WERI-Rb-1 (cell line): ENCODE measurements at regions not wholly inside any gene's neighbourhood (a gene's known extent, or its start where the extent isn't known, plus 50 kb on each side); places are given as distances from the start of the nearest gene placed in this dataset.

Source experiments
- DNase-seq: peaks from one replicate; pipeline ENCODE4 v3.0.0-alpha.2; 2020
- H3K27ac ChIP-seq: fragments of 250-450 bp; sonication (Bioruptor Pico); 2 replicates; pipeline ENCODE4 v1.5.1; 2020; ENCODE audit warnings: mild to moderate bottlenecking, moderate library complexity
- H3K27me3 ChIP-seq: fragments of 250-450 bp; sonication (Bioruptor Pico); 2 replicates; pipeline ENCODE4 v1.5.1; 2021; ENCODE audit warnings: mild to moderate bottlenecking, low read depth, moderate library complexity; ENCODE audit not compliant: insufficient read depth, severe bottlenecking
- H3K36me3 ChIP-seq: fragments of 250-450 bp; sonication (Bioruptor Pico); 2 replicates; pipeline ENCODE4 v1.5.1; 2020; ENCODE audit warnings: mild to moderate bottlenecking, moderate library complexity
- H3K4me3 ChIP-seq: 2 replicates; pipeline ENCODE4 v1.5.1; 2011; ENCODE audit warnings: low read depth, mild to moderate bottlenecking, control low read depth, low read length
- H3K9me3 ChIP-seq: fragments of 250-450 bp; sonication (Bioruptor Pico); 2 replicates; pipeline ENCODE4 v1.5.1; 2021; ENCODE audit warnings: mild to moderate bottlenecking, moderate library complexity; ENCODE audit not compliant: severe bottlenecking
- CTCF ChIP-seq: IDR thresholded peaks from 2 replicates; pipeline ENCODE4 v1.5.1; 2011; ENCODE audit warnings: low read depth, mild to moderate bottlenecking, control low read depth, inconsistent platforms, low read length

DNA sequence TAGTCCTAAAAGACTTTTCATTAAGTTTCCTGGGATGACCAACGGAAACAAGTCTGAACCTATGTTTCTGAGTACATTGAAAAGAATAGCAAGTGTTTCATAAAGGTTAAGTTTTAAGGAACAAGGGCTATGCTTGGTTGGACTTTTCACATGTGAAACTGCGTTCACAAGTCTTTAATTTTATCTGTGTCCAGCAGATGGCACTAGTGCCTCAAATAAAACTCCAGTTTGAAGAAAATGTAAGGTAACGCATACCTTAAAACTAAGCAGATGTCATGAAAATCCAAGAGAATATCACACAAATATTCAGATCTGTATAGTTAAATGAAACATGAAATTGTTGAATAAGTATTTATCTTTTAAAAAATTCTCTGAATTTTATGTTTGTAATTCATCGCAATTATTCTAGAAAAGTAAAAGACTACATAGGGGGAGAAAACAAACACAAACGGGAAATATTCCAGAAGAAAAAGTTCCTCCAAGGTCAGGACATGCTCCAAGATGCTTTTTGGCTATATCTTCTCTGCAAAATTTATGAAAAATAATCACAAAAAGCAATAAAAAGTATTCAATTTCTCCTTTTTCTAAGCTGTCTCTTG, 89.6 kb upstream of the MAD2L1 start:
- Histone ChIP-seq H3K27me3 (no peaks in the 10 kb centered on the region), H3K36me3 (no peaks in the 10 kb centered on the region), H3K4me3 (no peak overlapping the region), H3K9me3 (no peaks in the 10 kb centered on the region), H3K27ac (no peak overlapping the region)
- TF ChIP-seq CTCF = peak; percentile 56
- peak; percentile 42 for DNase-seq

GRCh38 chr4:120155287-120155686, 88.6 kb upstream of the MAD2L1 start:
- DNase-seq = no peak
- Histone ChIP-seq H3K36me3 (no peaks in the 10 kb centered on the region), H3K27me3 (no peaks in the 10 kb centered on the region), H3K9me3 (no peaks in the 10 kb centered on the region), H3K4me3 (no peak overlapping the region), H3K27ac (no peak overlapping the region)
- no peak for TF ChIP-seq CTCF

DNA sequence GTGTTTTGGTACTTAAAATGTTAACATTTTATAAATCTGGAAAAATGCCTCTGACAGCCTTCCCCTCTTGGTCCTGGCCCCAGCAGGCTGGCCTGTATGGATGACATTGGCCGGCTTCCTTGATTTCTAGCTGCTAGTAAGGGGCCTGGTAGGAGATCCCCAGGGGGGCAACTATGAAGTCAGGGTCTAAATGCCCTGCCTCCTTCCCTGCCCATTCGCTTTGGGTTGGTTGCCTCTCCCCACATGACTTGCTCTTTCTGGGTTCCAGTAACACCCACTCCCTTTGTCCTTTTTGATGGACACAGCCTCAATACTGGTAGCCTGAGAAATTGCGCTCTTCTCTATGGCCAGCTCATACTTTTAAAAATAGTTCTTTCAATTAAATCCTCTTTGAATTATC, 78.0 kb upstream of the MAD2L1 start:
- Histone ChIP-seq H3K4me3 (no peak overlapping the region), H3K27me3 (no peaks in the 10 kb centered on the region), H3K27ac (no peak overlapping the region), H3K36me3 (no peaks in the 10 kb centered on the region), H3K9me3 (no peaks in the 10 kb centered on the region)
- no peak for DNase-seq
- TF ChIP-seq CTCF = no peak

GRCh38 chr4:120144041-120144440, 77.4 kb upstream of the MAD2L1 start:
- no peak for TF ChIP-seq CTCF
- H3K27ac ChIP-seq = no peak overlapping the region
- no peaks in the 10 kb centered on the region for H3K36me3 ChIP-seq
- H3K4me3 ChIP-seq = no peak overlapping the region
- H3K9me3 ChIP-seq = no peaks in the 10 kb centered on the region
- DNase-seq = no peak
- H3K27me3 ChIP-seq = no peaks in the 10 kb centered on the region

DNA sequence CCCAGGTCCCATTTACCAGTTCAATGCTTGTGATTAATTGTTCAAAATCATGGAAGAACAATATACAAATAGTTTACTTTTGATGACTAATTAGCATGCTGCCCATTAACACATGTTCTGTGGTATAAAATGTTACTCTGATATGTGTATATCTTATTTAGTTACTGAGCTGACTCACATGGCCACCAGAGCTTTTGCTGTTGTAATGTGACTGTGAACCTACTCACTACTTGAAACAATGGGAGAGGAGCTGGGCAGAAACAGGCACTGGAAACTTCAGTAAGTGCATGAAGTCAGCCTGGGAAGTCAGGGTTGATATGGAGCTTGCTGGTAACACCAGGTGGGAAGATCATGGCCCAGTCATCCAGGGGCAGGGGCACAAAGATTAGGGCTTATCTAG, 72.7 kb upstream of the MAD2L1 start:
- H3K4me3 ChIP-seq = no peak overlapping the region
- TF ChIP-seq CTCF = no peak
- H3K36me3 ChIP-seq = no peaks in the 10 kb centered on the region
- no peak overlapping the region for H3K27ac ChIP-seq
- DNase-seq = no peak
- H3K9me3 ChIP-seq = no peaks in the 10 kb centered on the region
- no peaks in the 10 kb centered on the region for H3K27me3 ChIP-seq

DNA sequence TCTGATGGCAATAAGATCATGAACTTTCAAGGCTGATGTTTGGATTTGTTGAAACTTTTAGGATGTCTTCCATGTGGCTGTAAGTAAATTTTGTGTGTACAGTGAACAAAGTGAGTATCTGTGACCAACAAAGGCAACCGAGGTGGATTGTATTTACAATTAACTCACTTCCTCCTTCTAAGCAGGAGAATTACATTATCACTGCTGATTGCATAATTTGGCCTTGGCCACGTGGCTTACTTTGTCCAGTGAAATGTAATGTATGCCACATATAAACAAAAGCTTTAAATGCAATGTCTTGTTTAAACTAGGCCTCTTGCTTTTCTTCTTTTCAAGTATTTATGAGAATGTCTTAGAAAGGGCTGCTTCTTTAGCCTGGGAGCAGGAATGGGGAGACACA, 66.3 kb upstream of the MAD2L1 start:
- DNase-seq = no peak

More for the DNA sequence above, 66.3 kb upstream of the MAD2L1 start:
- no peak for TF ChIP-seq CTCF
- H3K27ac ChIP-seq = no peak overlapping the region
- no peak overlapping the region for H3K4me3 ChIP-seq
- H3K9me3 ChIP-seq = no peaks in the 10 kb centered on the region
- H3K27me3 ChIP-seq = no peaks in the 10 kb centered on the region
- H3K36me3 ChIP-seq = no peaks in the 10 kb centered on the region
